Peyer's patch (tissue), 4 donors: ENCODE measurements at regions not wholly inside any gene's neighbourhood (a gene's known extent, or its start where the extent isn't known, plus 50 kb on each side); places are given as distances from the start of the nearest gene placed in this dataset.
A peak's percentile ranks its signal among the peaks of the same experiment; 100 is the strongest.

Source experiments
- DNase-seq, 3 donors: peaks; one replicate each; pipeline ENCODE4 v3.0.0-alpha.2; 2017 to 2019
- H3K27ac ChIP-seq, 4 donors: fragments of 200-600 bp; sonication (generic); one replicate each; pipeline ENCODE4 v1.5.1; 2016 to 2019
- H3K27me3 ChIP-seq, 2 donors: fragments of 200-600 bp; sonication (generic); one replicate each; pipeline ENCODE4 v1.5.1; 2019
- H3K36me3 ChIP-seq, 3 donors: fragments of 200-600 bp; sonication (generic); one replicate each; pipeline ENCODE4 v1.5.1; 2016 to 2019
- H3K4me1 ChIP-seq, 4 donors: fragments of 200-600 bp; sonication (generic); one replicate each; pipeline ENCODE4 v1.5.1; 2016 to 2019
- H3K4me3 ChIP-seq, 4 donors: fragments of 200-600 bp; sonication (generic); 1 replicate in 3 of 4; 2 replicates in 1 of 4; pipeline ENCODE4 v1.5.1; 2016 to 2019; ENCODE audit warnings: mild to moderate bottlenecking in 1 of 4
- H3K9me3 ChIP-seq, 4 donors: fragments of 200-600 bp; sonication (generic); one replicate each; pipeline ENCODE4 v1.5.1; 2016 to 2019; ENCODE audit warnings: mild to moderate bottlenecking in 1 of 4
- CTCF ChIP-seq, 6 experiments: fragments of 450-650 bp in 4 of 6; fragments of 200-600 bp in 2 of 6; sonication (generic) in 1 of 6; IDR thresholded peaks; one replicate each; pipeline ENCODE4 v1.5.1; 2017 to 2019; ENCODE audit warnings: antibody characterized with exemption in 6 of 6, mild to moderate bottlenecking in 3 of 6, moderate library complexity in 1 of 6
- POLR2A ChIP-seq, 2 donors: fragments of 450-650 bp; IDR thresholded peaks; one replicate each; pipeline ENCODE4 v1.5.1; 2017; ENCODE audit warnings: antibody characterized with exemption in 2 of 2, mild to moderate bottlenecking in 2 of 2, moderate library complexity in 2 of 2

- H3K4me3 ChIP-seq: no peak overlapping the region
- no peaks in the 10 kb centered on the region for H3K36me3 ChIP-seq
- H3K27ac ChIP-seq: no peak overlapping the region
- TF ChIP-seq POLR2A (IDR thresholded peaks at IDR 0.05) (no peak), CTCF (IDR thresholded peaks at IDR 0.05) (no peak)
- DNase-seq: no peak
- no peaks in the 10 kb centered on the region for H3K27me3 ChIP-seq
- H3K4me1 ChIP-seq: no peaks in the 10 kb centered on the region
- no peaks in the 10 kb centered on the region for H3K9me3 ChIP-seq
Observed at GRCh38 chr2:204090021-204090420, 153.5 kb downstream of the ICOS start.

- H3K9me3 ChIP-seq: no peaks in the 10 kb centered on the region
- no peak overlapping the region for H3K27ac ChIP-seq
- TF ChIP-seq CTCF (IDR thresholded peaks at IDR 0.05) (no peak), POLR2A (IDR thresholded peaks at IDR 0.05) (no peak)
- H3K4me3 ChIP-seq: no peak overlapping the region
- H3K36me3 ChIP-seq: no peaks in the 10 kb centered on the region
- H3K4me1 ChIP-seq: peaks cover 0 to 9% (median 0%) of the 10 kb centered on the region in 4 donors
- H3K27me3 ChIP-seq: no peaks in the 10 kb centered on the region
- DNase-seq: no peak
Observed at GRCh38 chr2:204104811-204105210, 168.2 kb downstream of the ICOS start.

GRCh38 chr2:204108330-204108751 lies 171.8 kb downstream of the ICOS start:
- Histone ChIP-seq H3K27ac (no peak overlapping the region), H3K4me3 (no peak overlapping the region), H3K27me3 (no peaks in the 10 kb centered on the region), H3K36me3 (no peaks in the 10 kb centered on the region), H3K4me1 (peaks cover 0 to 19% (median 3%) of the 10 kb centered on the region in 4 donors), H3K9me3 (no peaks in the 10 kb centered on the region)
- TF ChIP-seq CTCF (IDR thresholded peaks at IDR 0.05): peak in 4 of 6 experiments; percentile 27 to 50 (median 37)
- no peak for TF ChIP-seq POLR2A (IDR thresholded peaks at IDR 0.05)
- DNase-seq: no peak

- H3K36me3 ChIP-seq: no peaks in the 10 kb centered on the region
- no peaks in the 10 kb centered on the region for H3K27me3 ChIP-seq
- TF ChIP-seq POLR2A (IDR thresholded peaks at IDR 0.05): no peak
- no peak for TF ChIP-seq CTCF (IDR thresholded peaks at IDR 0.05)
- H3K4me3 ChIP-seq: no peak overlapping the region
- no peak overlapping the region for H3K27ac ChIP-seq
- H3K9me3 ChIP-seq: no peaks in the 10 kb centered on the region
- peaks cover 0 to 22% (median 3%) of the 10 kb centered on the region in 4 donors for H3K4me1 ChIP-seq
- no peak for DNase-seq
Observed at GRCh38 chr2:204108781-204109295, 172.3 kb downstream of the ICOS start.

GRCh38 chr2:204109681-204110080 lies 173.1 kb downstream of the ICOS start:
- Histone ChIP-seq H3K27ac (peak overlapping the region in 1 of 4 donors; percentile 0), H3K27me3 (no peaks in the 10 kb centered on the region), H3K4me3 (peak overlapping the region in 2 of 4 donors; percentile 0 to 6), H3K4me1 (peaks cover 0 to 30% (median 3%) of the 10 kb centered on the region in 4 donors), H3K36me3 (no peaks in the 10 kb centered on the region), H3K9me3 (no peaks in the 10 kb centered on the region)
- DNase-seq: no peak
- TF ChIP-seq CTCF (IDR thresholded peaks at IDR 0.05): no peak
- no peak for TF ChIP-seq POLR2A (IDR thresholded peaks at IDR 0.05)

GRCh38 chr2:204110338-204110741 lies 173.8 kb downstream of the ICOS start:
- Histone ChIP-seq H3K9me3 (no peaks in the 10 kb centered on the region), H3K36me3 (no peaks in the 10 kb centered on the region), H3K4me1 (peaks cover 0 to 37% (median 3%) of the 10 kb centered on the region in 4 donors), H3K27me3 (no peaks in the 10 kb centered on the region), H3K4me3 (peak overlapping the region in 1 of 4 donors; percentile 0), H3K27ac (peak overlapping the region in 1 of 4 donors; percentile 0)
- DNase-seq: peak in 2 of 3 donors; percentile 49 to 74
- TF ChIP-seq POLR2A (IDR thresholded peaks at IDR 0.05) (no peak), CTCF (IDR thresholded peaks at IDR 0.05) (no peak)
